ENCODE measurements at regions not wholly inside any gene's neighbourhood (a gene's known extent, or its start where the extent isn't known, plus 50 kb on each side); places are given as distances from the start of the nearest gene placed in this dataset.

DNA sequence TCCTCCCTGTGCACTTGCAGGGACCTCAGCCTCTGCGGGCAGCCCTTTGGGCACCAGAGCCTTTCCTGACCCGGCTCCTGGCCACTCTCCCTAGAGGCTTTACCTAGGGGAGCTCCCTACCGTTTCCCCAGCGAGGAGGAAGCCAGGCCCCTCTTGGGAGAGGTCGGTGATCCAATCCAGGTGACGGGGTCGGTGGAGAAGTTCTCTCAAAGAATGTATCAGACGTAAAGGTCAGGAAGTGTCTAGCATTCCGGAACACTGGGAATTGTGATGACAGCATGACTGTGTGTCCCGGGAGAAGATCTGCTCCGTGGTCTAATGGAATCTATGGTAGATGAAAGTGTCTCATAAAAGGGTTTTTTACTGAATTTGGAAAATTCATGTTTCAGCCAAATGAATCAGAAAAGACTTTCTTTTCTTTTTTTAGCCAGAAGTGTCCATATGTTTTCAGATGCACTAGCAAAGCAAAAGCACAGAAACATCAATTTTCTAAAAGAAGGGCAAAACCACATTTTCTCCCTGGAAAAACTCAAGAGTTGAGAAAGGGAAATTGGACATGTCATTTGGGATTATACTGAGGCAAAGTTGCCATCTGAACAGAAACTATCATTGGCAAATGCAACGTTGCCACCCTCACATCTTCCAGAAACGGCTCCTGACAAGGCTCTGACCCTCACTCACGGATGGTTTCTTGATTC, 289.4 kb downstream of the THBS2 start:
- TF ChIP-seq, protein P1, sequence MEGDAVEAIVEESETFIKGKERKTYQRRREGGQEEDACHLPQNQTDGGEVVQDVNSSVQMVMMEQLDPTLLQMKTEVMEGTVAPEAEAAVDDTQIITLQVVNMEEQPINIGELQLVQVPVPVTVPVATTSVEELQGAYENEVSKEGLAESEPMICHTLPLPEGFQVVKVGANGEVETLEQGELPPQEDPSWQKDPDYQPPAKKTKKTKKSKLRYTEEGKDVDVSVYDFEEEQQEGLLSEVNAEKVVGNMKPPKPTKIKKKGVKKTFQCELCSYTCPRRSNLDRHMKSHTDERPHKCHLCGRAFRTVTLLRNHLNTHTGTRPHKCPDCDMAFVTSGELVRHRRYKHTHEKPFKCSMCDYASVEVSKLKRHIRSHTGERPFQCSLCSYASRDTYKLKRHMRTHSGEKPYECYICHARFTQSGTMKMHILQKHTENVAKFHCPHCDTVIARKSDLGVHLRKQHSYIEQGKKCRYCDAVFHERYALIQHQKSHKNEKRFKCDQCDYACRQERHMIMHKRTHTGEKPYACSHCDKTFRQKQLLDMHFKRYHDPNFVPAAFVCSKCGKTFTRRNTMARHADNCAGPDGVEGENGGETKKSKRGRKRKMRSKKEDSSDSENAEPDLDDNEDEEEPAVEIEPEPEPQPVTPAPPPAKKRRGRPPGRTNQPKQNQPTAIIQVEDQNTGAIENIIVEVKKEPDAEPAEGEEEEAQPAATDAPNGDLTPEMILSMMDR (IDR thresholded peaks at IDR 0.05), result no peak
- TF ChIP-seq POLR2A (IDR thresholded peaks at IDR 0.05) (no peak), EP300 (IDR thresholded peaks at IDR 0.05) (no peak)

All from tibial nerve (tissue), 4 donors.